ENCODE measurements at regions not wholly inside any gene's neighbourhood (a gene's known extent, or its start where the extent isn't known, plus 50 kb on each side); places are given as distances from the start of the nearest gene placed in this dataset.
"Not testable (repeated sequence)": the region's sequence is repeated elsewhere in the genome, so short reads cannot be mapped to it uniquely, and the experiment has no call there.

DNA sequence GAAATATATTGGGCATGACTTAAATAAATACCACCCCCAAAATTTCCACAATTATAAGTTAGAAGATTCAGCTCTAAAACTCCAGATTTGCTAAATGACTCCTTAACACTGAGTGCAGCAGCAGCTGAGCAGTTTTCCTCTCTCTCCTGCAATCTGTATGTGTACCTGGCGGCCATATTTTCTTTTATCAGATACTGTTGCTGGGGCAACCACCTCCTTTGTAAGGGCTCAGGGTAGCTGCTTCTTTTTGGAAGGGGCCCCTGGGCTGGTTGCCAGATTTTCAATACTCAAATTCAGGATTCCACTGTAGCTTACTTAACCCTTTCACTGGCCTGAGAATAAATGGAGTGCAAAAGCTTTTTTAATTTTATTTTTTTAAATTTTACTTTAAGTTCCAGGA is 197.0 kb downstream of the TAF11L14 start:
- no peak for DNase-seq

DNA sequence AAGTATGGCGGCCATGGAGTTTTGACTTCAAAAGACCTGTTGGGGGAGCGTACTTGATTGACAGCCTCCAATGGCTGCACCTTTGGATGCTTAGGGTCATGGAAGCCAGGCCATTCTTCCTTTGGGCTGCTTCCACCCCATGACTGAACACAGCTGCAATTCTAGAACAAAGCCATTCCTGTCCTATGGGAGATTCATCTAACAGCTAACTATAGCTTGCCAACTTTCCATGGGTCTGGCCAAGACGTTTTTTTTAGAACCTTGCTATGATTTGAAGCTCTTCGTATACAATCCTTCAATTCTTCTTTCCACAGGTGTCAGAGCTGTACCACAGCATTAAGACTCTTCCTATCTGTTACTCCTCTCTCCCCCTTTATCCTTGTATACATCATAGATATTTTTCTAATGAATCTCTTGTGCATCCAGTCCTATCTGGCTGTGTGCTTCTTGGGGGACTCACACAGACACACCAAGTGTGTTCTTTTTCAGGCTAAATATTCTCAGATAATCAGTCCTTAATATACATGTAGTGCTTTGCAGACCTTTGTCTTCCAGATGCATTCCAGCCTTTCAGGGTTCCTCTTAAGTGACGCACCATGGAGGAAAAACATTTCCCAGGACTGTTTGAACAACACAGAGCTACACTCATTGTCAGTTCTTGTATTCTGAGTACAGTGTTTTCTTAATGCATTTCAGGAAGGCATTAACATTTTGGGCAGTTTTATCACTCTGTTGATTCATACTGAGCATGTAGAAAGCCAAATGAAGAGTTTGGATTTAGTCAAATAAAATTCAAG is 198.9 kb downstream of the TAF11L14 start:
- no peak for DNase-seq

DNA sequence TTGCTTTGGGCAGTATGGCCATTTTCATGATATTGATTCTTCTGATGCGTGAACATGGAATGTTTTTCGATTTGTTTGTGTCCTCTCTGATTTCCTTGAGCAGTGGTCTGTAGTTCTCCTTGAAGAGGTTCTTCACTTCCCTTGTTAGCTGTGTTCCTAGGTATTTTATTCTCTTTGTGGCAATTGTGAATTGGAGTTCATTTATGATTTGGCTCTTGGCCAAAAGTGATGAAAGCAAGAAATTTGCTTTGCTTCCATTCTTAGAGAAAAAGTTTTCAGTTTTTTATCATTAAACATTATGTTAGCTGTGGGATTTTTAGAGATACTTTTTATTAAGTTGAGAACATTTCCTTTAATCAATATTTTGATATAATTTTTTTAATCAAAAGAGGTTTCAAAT is 203.5 kb downstream of the TAF11L14 start:
- DNase-seq, result no peak

DNA sequence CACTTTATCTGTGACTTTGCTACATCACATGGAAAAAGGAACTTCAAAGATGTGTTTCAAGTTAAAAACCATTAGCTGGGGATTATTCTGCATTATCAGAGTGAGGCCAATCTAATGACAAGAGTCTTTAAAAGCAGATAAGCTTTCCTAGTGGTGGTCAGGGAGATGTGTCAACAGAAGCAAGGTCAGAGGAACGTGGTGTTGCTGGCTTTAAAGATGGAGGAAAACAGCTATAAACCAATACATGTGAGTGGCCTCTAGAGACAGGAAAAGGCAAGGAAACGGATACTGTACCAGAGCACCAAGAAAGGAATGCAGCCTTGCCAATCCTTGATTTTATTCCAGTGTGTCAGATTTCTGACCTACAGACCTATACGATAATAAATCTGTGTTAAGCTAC is 204.2 kb downstream of the TAF11L14 start:
- no peak for DNase-seq

DNA sequence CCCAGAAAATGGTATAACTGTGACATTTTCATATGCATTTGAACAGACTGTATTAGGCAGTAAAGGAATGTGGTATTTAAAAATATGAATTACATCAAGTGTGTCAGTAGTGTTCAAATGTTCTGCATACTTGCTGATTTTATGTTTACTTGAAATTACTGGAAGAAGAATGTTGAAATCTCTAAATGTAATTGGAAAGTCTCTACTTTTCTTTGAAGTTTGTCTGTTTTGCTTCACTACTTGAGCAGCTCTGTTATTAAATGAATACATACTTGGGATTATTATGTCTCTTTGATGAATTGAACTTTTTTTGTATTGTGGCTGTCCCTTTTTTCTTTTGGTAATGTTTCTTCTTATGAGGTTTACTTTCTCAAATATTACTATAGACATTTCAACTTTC is 205.6 kb downstream of the TAF11L14 start:
- DNase-seq, result no peak

DNA sequence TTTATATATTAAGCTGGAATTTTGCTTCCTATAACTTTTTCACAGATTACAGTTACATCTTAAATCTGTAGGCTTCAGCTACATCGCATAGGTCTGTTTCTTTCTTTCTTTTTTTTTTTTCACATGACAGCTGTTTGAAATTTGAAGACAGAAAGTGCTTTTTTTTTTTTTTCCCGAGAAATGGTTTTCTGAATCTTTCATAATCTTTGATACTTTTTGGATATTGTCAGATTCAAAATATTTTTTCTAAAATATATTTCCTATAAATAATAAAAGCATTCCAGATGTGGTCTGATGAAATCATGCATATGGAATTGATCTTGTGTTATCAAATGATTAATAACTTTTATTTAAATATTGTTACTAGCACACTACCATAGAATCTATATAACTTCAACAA is 212.2 kb downstream of the TAF11L14 start:
- DNase-seq, result no peak

DNA sequence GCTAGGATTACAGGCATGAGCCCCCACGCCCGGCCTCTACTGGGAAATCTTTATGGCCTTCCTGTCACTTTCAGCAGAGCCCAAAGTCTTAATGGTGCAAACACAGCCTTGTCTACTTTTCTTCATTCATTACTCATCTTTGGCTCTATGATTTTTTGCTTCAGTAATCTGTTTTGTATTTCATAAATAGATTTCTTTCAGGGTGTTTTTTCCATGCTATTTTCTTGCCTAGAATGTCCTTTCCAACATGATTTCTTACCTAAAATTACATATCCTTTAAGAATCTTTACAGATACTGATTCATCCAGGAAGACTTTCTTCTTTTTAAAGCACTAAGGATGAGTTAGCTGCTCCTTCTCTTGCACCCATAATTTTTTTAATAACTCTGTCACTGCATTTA is 213.0 kb downstream of the TAF11L14 start:
- no peak for DNase-seq

DNA sequence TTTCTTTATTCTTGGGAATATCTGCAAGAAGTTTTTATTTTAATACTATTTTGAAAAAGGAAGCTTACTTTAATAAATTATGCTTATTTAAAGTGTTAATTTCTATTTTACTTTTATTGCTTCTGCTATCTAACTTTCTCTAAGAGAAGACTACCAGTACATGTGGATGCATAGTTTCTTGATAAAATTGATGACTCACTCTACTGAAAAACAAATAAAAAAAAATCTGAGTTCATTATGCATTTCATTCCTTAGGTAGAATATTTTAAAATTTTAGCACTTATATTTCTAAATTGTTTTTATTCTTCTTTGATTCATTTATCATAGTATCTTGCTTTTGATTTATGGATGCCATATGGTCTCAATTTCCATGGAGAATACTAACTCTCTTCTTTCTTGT is 217.9 kb downstream of the TAF11L14 start:
- DNase-seq, result no peak

DNA sequence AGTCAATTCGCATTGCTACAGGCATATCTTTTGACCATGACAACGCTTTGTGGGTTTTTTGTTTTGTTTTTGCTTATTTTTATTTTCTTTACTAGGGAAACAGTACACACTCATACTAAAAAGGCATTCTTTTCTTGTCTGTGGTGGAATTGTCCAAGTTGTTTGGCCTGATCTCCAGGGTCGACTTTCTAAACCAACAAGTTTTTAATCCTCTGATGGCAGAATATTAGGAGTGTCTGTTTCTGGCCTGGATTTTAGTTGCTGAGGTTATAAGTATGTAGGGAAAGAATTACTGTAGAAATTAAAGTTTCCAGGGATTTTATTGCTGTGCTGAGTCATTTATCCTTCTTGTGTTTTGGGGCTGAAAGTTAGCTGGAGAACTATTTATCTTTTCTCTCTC is 218.5 kb downstream of the TAF11L14 start:
- no peak for DNase-seq

DNA sequence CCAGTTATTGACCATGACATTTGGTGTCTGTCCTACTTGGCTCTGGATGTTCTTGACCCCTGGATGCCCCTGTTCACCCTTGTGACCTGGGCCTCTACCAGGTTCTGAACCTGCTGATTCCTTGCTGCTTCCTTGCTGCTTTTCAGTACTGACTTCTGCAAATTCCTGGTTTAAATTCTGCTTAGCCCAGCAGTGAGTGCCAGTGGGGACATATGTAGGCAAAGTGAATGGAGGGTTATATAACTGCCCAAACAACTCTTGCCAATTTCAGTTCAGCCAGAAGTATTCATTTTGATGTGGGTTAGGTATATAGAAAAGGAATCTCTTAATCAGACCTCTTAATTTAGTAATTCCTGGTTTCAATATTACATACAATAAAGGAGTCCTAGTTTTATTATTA is 220.6 kb downstream of the TAF11L14 start:
- DNase-seq, result no peak

DNA sequence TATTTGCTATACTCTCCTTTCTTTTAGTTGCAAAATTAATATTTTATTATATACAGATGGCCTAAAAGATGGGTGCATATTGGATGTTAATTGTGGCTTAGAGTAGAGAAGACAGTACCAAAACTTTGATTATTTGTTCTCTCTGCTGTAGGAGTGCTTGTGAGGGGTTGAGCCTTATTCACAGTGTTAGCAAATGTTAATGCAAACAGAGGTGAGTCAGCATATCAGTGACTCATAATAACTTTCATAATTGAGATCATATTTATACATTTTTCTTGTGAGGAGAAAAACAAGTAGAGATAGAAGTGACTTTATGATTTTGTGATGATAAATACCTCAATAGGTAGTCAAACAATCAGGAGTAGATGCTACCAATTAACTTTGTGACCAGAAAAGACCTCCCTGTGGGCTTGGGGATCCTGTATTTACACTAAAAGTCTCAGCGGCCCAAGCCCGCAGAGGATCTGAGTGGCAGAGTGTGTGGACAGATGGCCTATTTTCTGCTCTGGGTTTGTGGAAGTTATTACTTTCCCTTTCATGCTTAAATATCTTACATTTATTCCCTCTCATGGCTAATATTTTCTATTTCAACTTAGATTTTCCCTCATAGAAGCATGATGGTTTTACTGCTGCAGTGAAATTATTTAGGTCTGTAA is 226.5 kb downstream of the TAF11L14 start:
- DNase-seq, result no peak

DNA sequence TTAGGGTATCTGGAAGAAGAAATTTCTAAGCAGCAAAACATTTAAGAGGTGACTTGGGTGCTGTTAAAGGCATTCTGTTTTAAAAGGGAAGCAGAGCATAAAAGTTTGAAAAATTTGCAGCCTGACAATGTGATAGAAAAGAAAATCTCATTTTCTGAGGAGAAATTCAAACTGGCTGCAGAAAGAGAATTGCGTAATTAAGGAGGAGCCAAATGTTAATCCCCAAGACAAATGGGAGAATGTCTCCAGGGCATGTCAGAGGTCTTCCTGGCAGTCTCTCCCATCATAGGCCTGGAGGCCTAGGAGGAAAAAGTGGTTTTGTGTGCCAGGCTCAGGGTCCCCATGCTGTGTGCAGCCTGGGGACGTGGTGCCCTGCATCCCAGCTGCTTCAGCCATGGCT is 230.6 kb downstream of the TAF11L14 start:
- not testable (repeated sequence) for DNase-seq

DNA sequence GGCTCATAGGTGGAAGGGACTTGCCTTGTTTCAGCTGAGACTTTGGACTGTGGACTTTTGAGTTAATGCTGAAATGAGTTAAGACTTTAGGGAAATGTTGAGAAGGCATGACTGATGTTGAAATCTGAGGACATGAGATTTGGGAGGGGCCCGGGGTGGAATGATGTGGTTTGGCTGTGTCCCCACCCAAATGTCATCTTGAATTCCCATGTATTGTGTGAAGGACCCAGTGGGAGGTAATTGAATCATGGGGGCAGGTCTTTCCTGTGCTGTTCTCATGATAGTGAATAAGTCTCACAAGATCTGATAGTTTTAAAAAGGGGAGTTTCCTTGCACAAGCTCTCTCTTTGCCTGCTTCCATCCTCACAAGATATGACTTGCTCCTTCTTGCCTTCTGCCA is 231.7 kb downstream of the TAF11L14 start:
- DNase-seq, result not testable (repeated sequence)

DNA sequence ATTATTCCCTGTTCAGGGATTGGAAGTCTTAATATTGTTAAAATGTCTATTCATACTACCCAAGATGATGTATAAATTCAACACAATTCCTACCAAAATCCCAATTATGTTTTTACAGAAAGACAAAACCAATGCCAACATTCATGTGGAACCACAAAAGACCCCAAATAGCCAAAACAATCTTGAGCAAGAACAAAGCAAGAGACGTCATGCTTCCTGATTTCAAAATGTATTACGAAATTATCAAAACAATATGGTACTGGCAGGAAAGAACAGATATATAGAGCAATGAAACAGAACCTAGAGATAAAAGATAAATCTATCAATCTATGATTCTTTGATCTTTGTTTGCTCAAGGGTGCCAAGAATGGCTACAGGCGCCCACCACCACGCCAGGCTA is 237.9 kb downstream of the TAF11L14 start:
- DNase-seq, result no peak

DNA sequence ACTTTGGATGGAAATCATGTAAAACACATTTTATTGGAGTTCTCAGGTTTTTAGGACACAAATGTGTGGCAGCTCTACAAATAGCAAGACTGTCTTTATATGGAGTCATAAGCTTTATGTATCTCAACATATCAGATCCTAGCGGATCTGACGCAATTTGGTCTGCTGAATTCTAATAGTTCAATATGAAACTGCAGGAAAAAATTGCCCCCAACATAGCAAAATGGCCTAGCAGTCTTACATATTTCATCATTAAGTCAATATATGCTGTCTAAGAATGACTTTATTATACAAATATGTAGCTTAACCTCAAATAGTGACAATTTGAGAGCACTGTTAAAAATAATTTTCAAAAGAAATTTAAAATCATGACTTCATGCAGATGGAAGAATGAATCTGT is 244.3 kb downstream of the TAF11L14 start:
- DNase-seq, result no peak

DNA sequence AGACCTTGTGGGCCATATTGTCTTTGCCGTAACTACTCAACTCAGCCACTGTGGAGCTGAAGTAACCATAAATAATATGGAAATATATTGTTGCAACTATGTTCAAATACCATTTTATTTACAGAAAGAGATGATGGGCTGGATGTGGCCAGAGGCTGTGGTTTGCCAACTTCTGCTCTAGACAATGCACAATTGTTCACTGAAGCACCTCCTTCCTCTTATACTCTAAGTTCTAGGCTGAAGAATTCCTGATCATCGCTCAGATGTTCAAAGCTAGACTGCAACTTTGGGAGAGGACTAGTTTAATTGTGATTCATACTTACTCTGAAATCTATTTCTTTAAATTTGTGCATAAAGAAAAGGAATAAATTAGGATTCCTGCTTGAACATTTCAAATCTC is 245.0 kb downstream of the TAF11L14 start:
- no peak for DNase-seq

DNA sequence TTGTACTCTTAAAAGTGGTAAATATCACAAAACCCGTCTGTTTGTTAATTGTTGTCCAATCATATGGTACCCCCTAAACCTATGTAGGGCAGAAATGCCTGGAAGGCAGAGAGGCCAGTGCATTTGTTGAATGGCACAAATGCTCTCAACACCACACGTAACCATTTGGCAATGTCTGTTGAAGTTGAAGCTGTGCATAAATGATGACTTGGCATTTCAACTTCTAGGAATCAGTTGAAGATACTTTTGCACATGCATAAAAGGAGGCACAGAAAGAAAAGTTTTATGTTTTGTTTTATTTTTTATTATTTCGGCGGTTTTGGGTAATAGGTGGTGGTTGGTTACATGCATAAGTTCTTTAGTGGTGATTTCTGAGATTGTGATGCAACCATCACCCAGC is 246.6 kb downstream of the TAF11L14 start:
- no peak for DNase-seq

DNA sequence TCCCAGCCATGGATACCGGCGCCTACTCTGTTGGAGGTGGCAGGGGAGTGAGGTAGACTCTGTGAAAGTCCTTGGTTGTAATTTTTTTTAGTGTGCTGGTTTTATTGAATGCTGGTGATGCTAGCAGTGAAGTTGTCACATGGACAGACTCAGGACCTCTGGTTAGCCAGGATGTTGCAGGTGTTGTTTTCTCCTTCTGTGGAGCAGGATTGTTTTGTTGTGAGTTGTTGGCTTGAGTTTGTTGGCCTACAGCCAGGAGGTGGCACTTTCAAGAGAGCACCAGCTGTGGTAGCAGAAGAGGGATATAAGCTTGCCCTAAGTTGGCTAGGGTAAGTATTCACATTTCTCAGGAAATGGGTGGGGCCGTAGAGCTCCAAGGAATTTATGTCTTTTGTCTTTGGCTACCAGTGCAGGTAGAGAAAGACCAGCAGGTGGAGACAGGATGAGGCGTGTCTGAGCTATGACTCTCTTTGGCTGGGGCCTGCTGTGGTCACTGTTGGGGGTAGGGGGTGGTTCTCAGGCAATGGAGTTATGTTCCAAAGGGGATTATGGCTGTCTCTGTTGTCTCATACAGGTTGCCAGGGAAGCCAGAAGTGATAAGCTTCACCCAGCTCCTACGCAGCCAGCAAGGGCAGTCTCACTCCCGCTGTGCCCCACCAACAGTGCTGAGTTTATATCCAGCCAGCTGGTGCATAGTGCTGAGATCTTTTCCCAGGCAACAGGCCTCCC is 248.7 kb downstream of the TAF11L14 start:
- DNase-seq, result no peak

DNA sequence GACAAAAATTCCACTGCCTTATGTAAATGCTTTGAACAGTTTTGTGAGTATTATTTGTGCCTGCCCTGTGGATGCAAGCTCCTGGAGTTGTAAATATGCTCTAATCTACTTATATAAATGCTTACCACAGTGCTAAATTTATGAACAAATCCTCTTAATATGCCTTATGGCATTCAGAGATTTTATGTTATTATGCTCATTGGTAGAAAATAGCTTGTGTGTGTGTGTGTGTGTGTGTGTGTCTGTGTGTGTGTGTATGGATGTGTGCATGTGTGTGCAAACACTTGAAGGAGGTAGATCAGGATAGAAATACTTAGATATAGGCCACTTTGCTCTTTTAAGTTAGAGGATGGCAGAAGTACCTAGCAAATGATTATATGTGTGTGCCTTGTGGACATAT is 253.9 kb downstream of the TAF11L14 start:
- no peak for DNase-seq

DNA sequence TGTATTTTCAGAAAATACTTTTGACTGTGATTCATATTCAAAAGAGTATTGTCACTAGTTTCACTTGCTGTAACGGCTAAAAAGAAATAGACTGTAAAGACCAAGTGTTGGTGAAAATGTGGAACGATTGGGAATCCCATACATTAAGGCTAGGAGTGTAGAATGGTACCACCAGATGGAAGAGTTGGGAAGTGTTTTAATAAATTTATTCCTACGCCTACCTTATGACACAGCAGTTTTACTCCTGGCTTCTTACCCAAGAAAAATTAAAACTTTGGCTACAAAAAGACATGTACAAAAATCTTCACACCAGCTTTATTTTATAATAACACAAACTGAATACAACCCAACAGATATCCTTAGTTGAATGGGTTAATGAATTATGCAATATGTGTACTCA is 256.2 kb downstream of the TAF11L14 start:
- DNase-seq, result no peak

DNA sequence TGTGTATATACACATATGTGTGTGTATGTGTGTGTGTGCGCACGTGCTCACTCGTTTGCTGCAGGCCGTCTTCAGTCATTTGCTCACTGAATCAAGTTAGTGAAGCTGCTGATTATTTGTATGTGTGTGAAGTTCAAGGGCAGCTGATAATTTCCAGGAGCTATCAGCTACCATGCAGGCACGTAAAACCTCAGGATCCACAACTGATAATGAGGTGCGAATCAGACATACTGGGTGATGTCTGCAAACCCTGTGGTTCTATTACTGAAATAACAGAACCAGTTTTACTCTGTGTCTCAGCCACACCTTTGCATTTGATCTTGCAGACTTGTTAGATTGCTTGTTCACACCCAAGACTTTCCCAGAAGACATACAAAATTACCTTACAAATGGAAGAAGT is 257.6 kb downstream of the TAF11L14 start:
- no peak for DNase-seq

DNA sequence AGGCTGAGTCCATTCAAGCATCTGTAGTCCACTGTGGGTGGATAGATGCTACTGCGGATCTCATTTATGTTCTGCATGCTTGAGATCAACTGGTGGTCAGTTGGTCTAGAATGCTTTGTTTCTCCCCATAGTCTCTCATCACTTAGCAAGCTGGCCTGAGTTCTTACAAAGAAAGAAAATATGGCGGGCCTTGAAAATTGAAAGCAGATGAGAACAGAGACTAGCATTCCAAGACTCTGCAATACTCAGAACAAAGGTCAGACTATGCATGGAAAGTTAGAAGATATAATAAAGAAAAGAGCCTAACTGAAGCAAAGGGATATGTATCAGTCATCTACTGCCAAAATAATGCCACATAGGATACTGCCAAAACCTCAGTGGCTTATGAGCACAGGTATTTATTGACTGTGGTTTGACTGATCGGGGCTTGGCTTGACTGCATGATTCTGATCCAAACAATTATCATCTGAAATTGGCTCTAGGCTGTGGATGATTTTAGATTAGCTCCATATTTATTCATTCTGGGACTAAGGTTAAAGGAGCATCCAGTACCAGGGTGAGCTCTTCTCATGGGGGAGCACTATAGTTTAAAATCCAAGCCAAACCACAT is 258.9 kb downstream of the TAF11L14 start:
- DNase-seq, result no peak

DNA sequence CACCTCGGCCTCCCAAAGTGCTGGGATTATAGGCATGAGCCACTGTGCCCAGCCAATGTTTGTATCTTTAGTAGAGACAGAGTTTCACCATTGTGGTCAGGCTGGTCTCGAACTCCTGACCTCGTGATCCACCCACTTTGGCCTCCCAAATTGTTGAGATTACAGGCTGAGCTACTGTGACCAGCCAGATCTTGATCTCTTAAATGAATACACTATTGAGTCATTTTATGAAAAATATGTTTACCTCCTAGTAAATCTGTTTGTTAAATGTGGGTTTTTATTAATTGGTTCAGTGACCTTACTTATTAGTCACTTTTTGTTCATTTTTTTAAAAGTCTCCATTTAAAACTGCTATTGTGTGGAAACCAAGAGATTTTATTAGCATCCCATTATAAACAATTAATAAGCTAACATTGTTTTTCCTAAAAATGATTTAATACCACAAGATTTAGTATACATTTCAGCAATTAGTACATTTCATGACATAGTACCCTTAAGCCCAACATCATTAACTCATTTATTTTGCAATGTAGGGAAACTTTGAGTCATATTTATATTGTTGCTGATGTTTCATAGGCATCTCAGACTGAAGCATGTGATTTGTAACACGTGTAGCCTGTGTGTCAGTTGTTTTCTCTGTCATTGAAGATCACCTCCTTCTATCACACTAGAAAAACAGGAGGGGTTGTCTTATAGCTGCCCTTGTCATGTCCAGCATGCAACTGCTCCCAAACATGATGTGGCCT is 261.2 kb downstream of the TAF11L14 start:
- no peak for DNase-seq
